IMR-90 (cell line): ENCODE measurements at regions not wholly inside any gene's neighbourhood (a gene's known extent, or its start where the extent isn't known, plus 50 kb on each side); places are given as distances from the start of the nearest gene placed in this dataset.

ENCODE experiments used
- ATAC-seq: fragments of 200-7000 bp; cut with Tn5 transposase; 2 replicates; pipeline ENCODE4 v1.9.1; 2020; ENCODE audit warnings: low read depth, mild to moderate bottlenecking, moderate library complexity
- BruUV-seq: library from RNA; stranded (reverse); fragments of 400-500 nt; replicated peaks from 2 replicates; lab custom pipeline; 2021; lab: Mats Ljungman, UMichigan
- CTCF ChIA-PET: fragments of 300-600 bp; formaldehyde crosslinking; extraction: SDS; loops from one replicate; lab custom pipeline; 2021; ENCODE audit warnings: antibody characterized with exemption; lab: Yijun Ruan, JAX
- POLR2A ChIA-PET: fragments of 300-600 bp; sonication (Branson Sonifier 250); formaldehyde crosslinking; loops from one replicate; lab custom pipeline; 2022; ENCODE audit warnings: antibody characterized with exemption; ENCODE audit not compliant: unreplicated experiment; lab: Charles Lee
- DNase-seq: peaks from one replicate; pipeline ENCODE4 v3.0.0; 2013
- H2AFZ ChIP-seq: replicated peaks from 2 replicates; pipeline ENCODE3; 2013; ENCODE audit warnings: low read length, mild to moderate bottlenecking; ENCODE audit not compliant: poor library complexity
- H2AK5ac ChIP-seq: 2 replicates; pipeline ENCODE4 v1.6.1; 2013; ENCODE audit warnings: low read depth, low read length, inconsistent platforms
- H2AK9ac ChIP-seq: replicated peaks from 2 replicates; pipeline ENCODE3; 2013; ENCODE audit warnings: mild to moderate bottlenecking, low read depth, low read length, moderate library complexity; ENCODE audit not compliant: poor library complexity
- H2BK120ac ChIP-seq: 2 replicates; pipeline ENCODE4 v1.6.1; 2013; ENCODE audit warnings: low read depth, low read length, inconsistent platforms
- H2BK15ac ChIP-seq: 3 replicates; pipeline ENCODE4 v1.6.1; 2013; ENCODE audit warnings: low read depth, low read length, inconsistent platforms
- H2BK20ac ChIP-seq: 2 replicates; pipeline ENCODE4 v1.6.1; 2013; ENCODE audit warnings: low read depth, mild to moderate bottlenecking, inconsistent platforms, low read length, moderate library complexity
- H2BK5ac ChIP-seq: 2 replicates; pipeline ENCODE4 v1.6.1; 2013; ENCODE audit warnings: mild to moderate bottlenecking, low read depth, low read length, inconsistent platforms; ENCODE audit not compliant: poor library complexity, severe bottlenecking
- H3K14ac ChIP-seq: replicated peaks from 2 replicates; pipeline ENCODE4 v1.6.1; 2013; ENCODE audit warnings: low read depth, low read length, inconsistent platforms
- H3K18ac ChIP-seq: 2 replicates; pipeline ENCODE4 v1.6.1; 2013; ENCODE audit warnings: low read depth, low read length, control low read depth
- H3K23ac ChIP-seq: 2 replicates; pipeline ENCODE4 v1.6.1; 2013; ENCODE audit warnings: low read depth, low read length, inconsistent platforms
- H3K27ac ChIP-seq: 2 replicates; pipeline ENCODE4 v1.5.1; 2013; ENCODE audit warnings: mild to moderate bottlenecking, control low read depth, low read length; ENCODE audit not compliant: insufficient read depth
- H3K27me3 ChIP-seq: 2 replicates; pipeline ENCODE4 v1.6.1; 2013; ENCODE audit warnings: low read length; ENCODE audit not compliant: control insufficient read depth, insufficient read depth
- H3K36me3 ChIP-seq: 2 replicates; pipeline ENCODE4 v1.6.1; 2013; ENCODE audit warnings: low read length, mixed read lengths; ENCODE audit not compliant: control insufficient read depth, insufficient read depth
- H3K4ac ChIP-seq: 2 replicates; pipeline ENCODE4 v1.6.1; 2013; ENCODE audit warnings: low read depth, low read length, inconsistent platforms
- H3K4me1 ChIP-seq: 2 replicates; pipeline ENCODE4 v1.6.1; 2013; ENCODE audit warnings: low read length, mixed read lengths; ENCODE audit not compliant: control insufficient read depth, insufficient read depth
- H3K4me2 ChIP-seq: 2 replicates; pipeline ENCODE4 v1.6.1; 2013; ENCODE audit warnings: low read depth, mild to moderate bottlenecking, control low read depth, low read length, moderate library complexity
- H3K4me3 ChIP-seq: 2 replicates; pipeline ENCODE4 v1.5.1; 2013; ENCODE audit warnings: low read depth, mild to moderate bottlenecking, control low read depth, low read length, moderate library complexity; ENCODE audit not compliant: insufficient read depth
- H3K56ac ChIP-seq: 2 replicates; pipeline ENCODE4 v1.6.1; 2013; ENCODE audit warnings: low read length, inconsistent platforms; ENCODE audit not compliant: insufficient read depth; ENCODE audit errors: extremely low read depth
- H3K79me1 ChIP-seq, 2 experiments: 2 replicates each; pipeline ENCODE4 v1.6.1; 2013; ENCODE audit warnings: low read length in 2 of 2, inconsistent platforms in 1 of 2, low read depth in 1 of 2
- H3K9ac ChIP-seq: 2 replicates; pipeline ENCODE4 v1.6.1; 2013; ENCODE audit warnings: low read depth, low read length, control low read depth
- H3K9me1 ChIP-seq: 2 replicates; pipeline ENCODE4 v1.6.1; 2013; ENCODE audit warnings: low read length, inconsistent platforms; ENCODE audit not compliant: insufficient read depth
- H3K9me3 ChIP-seq: 2 replicates; pipeline ENCODE4 v1.6.1; 2013; ENCODE audit warnings: low read length; ENCODE audit not compliant: control insufficient read depth, insufficient read depth
- H4K20me1 ChIP-seq: 2 replicates; pipeline ENCODE4 v1.6.1; 2013; ENCODE audit warnings: low read length, inconsistent platforms; ENCODE audit not compliant: insufficient read depth
- H4K5ac ChIP-seq: 2 replicates; pipeline ENCODE4 v1.6.1; 2013; ENCODE audit warnings: mild to moderate bottlenecking, low read depth, low read length, control low read depth
- H4K8ac ChIP-seq, 2 experiments: 2 replicates each; pipeline ENCODE4 v1.6.1; 2013; ENCODE audit warnings: low read depth in 2 of 2, low read length in 2 of 2, control low read depth in 1 of 2, inconsistent platforms in 1 of 2
- H4K91ac ChIP-seq: 2 replicates; pipeline ENCODE4 v1.6.1; 2013; ENCODE audit warnings: low read depth, low read length, inconsistent platforms; ENCODE audit not compliant: insufficient read depth
- BHLHE40 ChIP-seq: fragments of 150-350 bp; IDR thresholded peaks from 2 replicates; pipeline ENCODE4 v1.6.1; 2016; ENCODE audit warnings: mild to moderate bottlenecking, low read depth, low read length
- CHD1 ChIP-seq: IDR thresholded peaks from 2 replicates; pipeline ENCODE4 v1.6.1; 2012; ENCODE audit warnings: low read depth, low read length, improper control_type of control experiment
- CTCF ChIP-seq: conservative IDR thresholded peaks from 2 replicates; pipeline ENCODE4 v1.5.1; 2012; ENCODE audit warnings: mild to moderate bottlenecking, low read depth, low read length, improper control_type of control experiment
- ELK1 ChIP-seq: fragments of 150-350 bp; IDR thresholded peaks from 2 replicates; pipeline ENCODE4 v1.6.1; 2016; ENCODE audit warnings: low read depth, mild to moderate bottlenecking, low read length, moderate library complexity, borderline replicate concordance
- FOS ChIP-seq: fragments of 150-350 bp; IDR thresholded peaks from 2 replicates; pipeline ENCODE4 v1.6.1; 2016; ENCODE audit warnings: low read depth, low read length
- MAFK ChIP-seq: IDR thresholded peaks from 2 replicates; pipeline ENCODE4 v1.6.1; 2012; ENCODE audit warnings: low read depth, low read length, improper control_type of control experiment
- MXI1 ChIP-seq: IDR thresholded peaks from 2 replicates; pipeline ENCODE4 v1.6.1; 2012; ENCODE audit warnings: low read depth, mild to moderate bottlenecking, low read length, moderate library complexity, borderline replicate concordance
- NFE2L2 ChIP-seq: fragments of 150-350 bp; IDR thresholded peaks from 2 replicates; pipeline ENCODE4 v1.6.1; 2016; ENCODE audit warnings: low read depth, mild to moderate bottlenecking, low read length
- POLR2A ChIP-seq: IDR thresholded peaks from 2 replicates; pipeline ENCODE4 v1.6.1; 2012; ENCODE audit warnings: mild to moderate bottlenecking, low read depth, low read length
- RAD21 ChIP-seq: IDR thresholded peaks from 2 replicates; pipeline ENCODE4 v1.6.1; 2012; ENCODE audit warnings: low read length, improper control_type of control experiment
- RCOR1 ChIP-seq: IDR thresholded peaks from 2 replicates; pipeline ENCODE4 v1.6.1; 2012; ENCODE audit warnings: mild to moderate bottlenecking, low read length, improper control_type of control experiment; ENCODE audit not compliant: insufficient replicate concordance
- RFX5 ChIP-seq: IDR thresholded peaks from 2 replicates; pipeline ENCODE4 v1.8.0; 2012; ENCODE audit warnings: low read depth, mild to moderate bottlenecking, low read length, moderate library complexity
- SMC3 ChIP-seq: fragments of 150-350 bp; IDR thresholded peaks from 2 replicates; pipeline ENCODE4 v1.6.1; 2016; ENCODE audit warnings: low read depth, mild to moderate bottlenecking, antibody characterized with exemption, low read length, moderate library complexity
- WGBS, 2 experiments: methylation state at CpG; one replicate each; pipeline versions ENCODE4 v1.1.5 to v1.1.7; 2013; ENCODE audit warnings: missing lambda C conversion rate in 2 of 2; ENCODE audit not compliant: insufficient read length in 1 of 2; ENCODE audit errors: extremely low coverage in 2 of 2; 5-methylcytosine and 5-hydroxymethylcytosine counted together
- dilution Hi-C: fragments of 300-500 bp; cut with HindIII; formaldehyde crosslinking; loops from one replicate; pipeline ENCODE4 v1.14.3; 2018; ENCODE audit warnings: low sequenced_read_pairs; ENCODE audit not compliant: unreplicated experiment
- in situ Hi-C: fragments of 300-500 bp; cut with MboI; formaldehyde crosslinking; loops from 3 replicates; pipeline ENCODE4 v1.14.3; 2019; ENCODE audit warnings: low sequenced_read_pairs, inconsistent platforms, mixed read lengths
- intact Hi-C: fragments of 100-400 bp; cut with micrococcal nuclease; formaldehyde crosslinking; loops from 2 replicates; pipeline ENCODE4 v1.10.0; 2022

DNA sequence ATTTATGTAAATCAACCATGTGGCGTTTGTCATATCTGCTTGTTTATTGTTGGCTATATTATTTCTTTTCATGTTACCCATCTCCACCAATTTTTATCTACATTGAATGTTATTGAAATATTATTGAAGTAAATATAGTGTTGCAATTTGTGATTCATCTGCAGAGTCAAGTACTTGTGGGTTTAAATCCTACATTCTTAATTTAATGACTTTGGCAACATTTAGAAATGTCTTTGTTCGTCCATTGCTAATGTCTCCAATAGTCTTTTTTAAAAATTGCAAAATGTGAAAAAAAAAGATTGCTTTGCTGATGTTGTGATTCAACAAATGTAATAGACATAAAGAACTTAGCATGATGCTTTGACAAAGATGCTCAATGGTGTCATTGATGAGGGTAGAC lies 1572.8 kb upstream of the PIK3C3 start:
- H2AFZ ChIP-seq = no peak overlapping the region
- no CpG with 5 or more reads among the region's 2 CpGs for WGBS, 2 experiments
- CTCF ChIA-PET = no interaction called here
- ATAC-seq (no peak), DNase-seq (no peak)
- H3K4me1 ChIP-seq = peaks cover 2% of the 10 kb centered on the region; the same call in 1 of the 2 replicates
- H2AK5ac ChIP-seq = no peak overlapping the region
- H3K4ac ChIP-seq = no peak overlapping the region
- no peaks in the 10 kb centered on the region for H3K9me1 ChIP-seq
- no peak overlapping the region for H3K27ac ChIP-seq
- no peak overlapping the region for H3K56ac ChIP-seq
- no peaks in the 10 kb centered on the region for H3K79me1 ChIP-seq
- H2BK5ac ChIP-seq = no peak overlapping the region
- no peak overlapping the region for H3K18ac ChIP-seq
- no peak overlapping the region for H2BK15ac ChIP-seq
- H3K23ac ChIP-seq = no peak overlapping the region
- H4K5ac ChIP-seq = no peak overlapping the region
- H4K20me1 ChIP-seq = no peaks in the 10 kb centered on the region
- dilution Hi-C loops = no loop called here
- no TSS peak for BruUV-seq
- H2BK20ac ChIP-seq = no peak overlapping the region
- H3K4me3 ChIP-seq = no peak overlapping the region
- H3K9ac ChIP-seq = no peak overlapping the region
- H3K36me3 ChIP-seq = no peaks in the 10 kb centered on the region
- no peaks in the 10 kb centered on the region for H3K27me3 ChIP-seq
- H4K8ac ChIP-seq = no peak overlapping the region
- POLR2A ChIA-PET = no interaction called here
- no peak overlapping the region for H3K4me2 ChIP-seq
- no peak overlapping the region for H2BK120ac ChIP-seq
- no peak overlapping the region for H2AK9ac ChIP-seq
- no peaks in the 10 kb centered on the region for H3K9me3 ChIP-seq
- intact Hi-C loops = no loop called here
- in situ Hi-C loops = no loop called here
- no peak for TF ChIP-seq MXI1
- TF ChIP-seq CTCF = no peak
- TF ChIP-seq MAFK = no peak
- no peak for TF ChIP-seq CHD1
- TF ChIP-seq FOS = no peak
- TF ChIP-seq POLR2A = no peak
- TF ChIP-seq RAD21 = no peak
- no peak for TF ChIP-seq BHLHE40
- no peak for TF ChIP-seq SMC3
- no peak for TF ChIP-seq RCOR1
- TF ChIP-seq ELK1 = no peak
- TF ChIP-seq RFX5 = no peak
- no peak for TF ChIP-seq NFE2L2
- H4K91ac ChIP-seq = no peak overlapping the region
- H3K14ac ChIP-seq = no peak overlapping the region
